ENCODE measurements at regions not wholly inside any gene's neighbourhood (a gene's known extent, or its start where the extent isn't known, plus 50 kb on each side); places are given as distances from the start of the nearest gene placed in this dataset.

DNA sequence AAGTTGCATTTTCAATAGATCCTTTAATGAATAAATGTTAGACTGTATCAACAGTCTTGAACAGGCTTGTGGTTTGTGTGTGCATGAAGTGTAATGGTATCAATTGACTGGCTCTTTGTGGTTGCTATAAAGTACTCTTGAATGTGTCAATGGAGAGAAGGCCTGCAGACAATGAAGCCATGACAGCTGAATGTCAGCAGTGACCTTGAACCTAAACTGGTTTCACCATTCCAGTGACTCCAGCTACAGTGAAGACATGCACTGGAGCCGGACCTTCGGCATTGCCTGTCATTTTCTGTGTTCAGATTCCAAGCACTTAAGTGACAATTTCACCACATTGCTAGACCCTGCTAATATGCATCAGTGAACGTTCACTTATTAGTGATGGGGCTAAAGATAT lies 276.0 kb upstream of the TMEM161B start:
- Histone ChIP-seq H3K36me3 (ENCODE audit: control insufficient read depth, insufficient read depth, low read length) (no peaks in the 10 kb centered on the region), H3K4me1 (ENCODE audit: control insufficient read depth, insufficient read depth, low read length) (no peaks in the 10 kb centered on the region), H2AK9ac (replicated peaks; ENCODE audit: low read depth, low read length, poor library complexity) (no peak overlapping the region), H2BK120ac (ENCODE audit: low read depth, low read length) (no peak overlapping the region), H3K27me3 (ENCODE audit: control insufficient read depth, insufficient read depth, low read length) (no peaks in the 10 kb centered on the region), H2BK5ac (ENCODE audit: low read depth, low read length, poor library complexity, severe bottlenecking) (no peak overlapping the region), H3K56ac (ENCODE audit: extremely low read depth, insufficient read depth, low read length) (no peak overlapping the region), H2BK15ac (ENCODE audit: low read depth, low read length) (no peak overlapping the region), H2BK20ac (ENCODE audit: low read depth, low read length) (no peak overlapping the region), H2AK5ac (ENCODE audit: low read depth, low read length) (no peak overlapping the region), H3K79me1 (ENCODE audit: low read depth in 1 of 2, low read length in 2 of 2) (no peaks in the 10 kb centered on the region), H4K8ac (ENCODE audit: low read depth in 2 of 2, low read length in 2 of 2) (no peak overlapping the region), H3K23ac (ENCODE audit: low read depth, low read length) (no peak overlapping the region), H3K9me3 (ENCODE audit: control insufficient read depth, insufficient read depth, low read length) (no peaks in the 10 kb centered on the region), H3K18ac (ENCODE audit: low read depth, low read length) (no peak overlapping the region), H3K9ac (ENCODE audit: low read depth, low read length) (no peak overlapping the region), H3K9me1 (ENCODE audit: insufficient read depth, low read length) (no peaks in the 10 kb centered on the region), H3K14ac (replicated peaks; ENCODE audit: low read depth, low read length) (no peak overlapping the region), H4K91ac (ENCODE audit: insufficient read depth, low read depth, low read length) (no peak overlapping the region), H2AFZ (replicated peaks; ENCODE audit: low read length, poor library complexity) (no peak overlapping the region), H3K27ac (ENCODE audit: insufficient read depth, low read length) (no peak overlapping the region), H4K20me1 (ENCODE audit: insufficient read depth, low read length) (no peaks in the 10 kb centered on the region), H3K4me2 (ENCODE audit: low read depth, low read length) (no peak overlapping the region), H3K4ac (ENCODE audit: low read depth, low read length) (no peak overlapping the region), H3K4me3 (ENCODE audit: insufficient read depth, low read depth, low read length) (no peak overlapping the region), H4K5ac (ENCODE audit: low read depth, low read length) (no peak overlapping the region)
- ATAC-seq (ENCODE audit: low read depth): no peak
- in situ Hi-C loops (cut with MboI; ENCODE audit: low sequenced_read_pairs) (no loop called here), intact Hi-C loops (cut with micrococcal nuclease) (no loop called here), dilution Hi-C loops (cut with HindIII; ENCODE audit: low sequenced_read_pairs, unreplicated experiment) (no loop called here)
- DNase-seq: no peak
- POLR2A ChIA-PET (ENCODE audit: unreplicated experiment): no interaction called here
- no CpG with 5 or more reads among the region's 3 CpGs for WGBS, 2 experiments (ENCODE audit: extremely low coverage in 2 of 2, insufficient read length in 1 of 2)
- BruUV-seq (replicated peaks): no TSS peak
- TF ChIP-seq FOS (IDR thresholded peaks at IDR 0.05; ENCODE audit: low read depth, low read length) (no peak), RFX5 (IDR thresholded peaks at IDR 0.05; ENCODE audit: low read depth, low read length) (no peak), CEBPB (IDR thresholded peaks at IDR 0.05; ENCODE audit: low read depth, low read length) (no peak), MXI1 (IDR thresholded peaks at IDR 0.05; ENCODE audit: borderline replicate concordance, low read depth, low read length) (no peak), ELK1 (IDR thresholded peaks at IDR 0.05; ENCODE audit: borderline replicate concordance, low read depth, low read length) (no peak), NFE2L2 (IDR thresholded peaks at IDR 0.05; ENCODE audit: low read depth, low read length) (no peak), POLR2A (IDR thresholded peaks at IDR 0.05; ENCODE audit: low read depth, low read length) (no peak), MAFK (IDR thresholded peaks at IDR 0.05; ENCODE audit: low read depth, low read length) (no peak), SMC3 (IDR thresholded peaks at IDR 0.05; ENCODE audit: low read depth, low read length) (no peak), MAZ (IDR thresholded peaks at IDR 0.05; ENCODE audit: borderline replicate concordance, low read depth, low read length) (no peak), CTCF (conservative IDR thresholded peaks at IDR 0.05; ENCODE audit: low read depth, low read length) (no peak), RCOR1 (IDR thresholded peaks at IDR 0.05; ENCODE audit: insufficient replicate concordance, low read length) (no peak), RAD21 (IDR thresholded peaks at IDR 0.05; ENCODE audit: low read length) (no peak), CHD1 (IDR thresholded peaks at IDR 0.05; ENCODE audit: low read depth, low read length) (no peak), BHLHE40 (IDR thresholded peaks at IDR 0.05; ENCODE audit: low read depth, low read length) (no peak)
- TF ChIP-seq, protein P1, sequence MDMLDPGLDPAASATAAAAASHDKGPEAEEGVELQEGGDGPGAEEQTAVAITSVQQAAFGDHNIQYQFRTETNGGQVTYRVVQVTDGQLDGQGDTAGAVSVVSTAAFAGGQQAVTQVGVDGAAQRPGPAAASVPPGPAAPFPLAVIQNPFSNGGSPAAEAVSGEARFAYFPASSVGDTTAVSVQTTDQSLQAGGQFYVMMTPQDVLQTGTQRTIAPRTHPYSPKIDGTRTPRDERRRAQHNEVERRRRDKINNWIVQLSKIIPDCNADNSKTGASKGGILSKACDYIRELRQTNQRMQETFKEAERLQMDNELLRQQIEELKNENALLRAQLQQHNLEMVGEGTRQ (IDR thresholded peaks at IDR 0.05; ENCODE audit: low read depth, low read length): no peak
- CTCF ChIA-PET: no interaction called here

All from IMR-90 (cell line).